HG03457 (cell line): ENCODE measurements at regions not wholly inside any gene's neighbourhood (a gene's known extent, or its start where the extent isn't known, plus 50 kb on each side); places are given as distances from the start of the nearest gene placed in this dataset.

ENCODE experiments used
- ATAC-seq: cut with Tn5 transposase; IDR thresholded peaks from one replicate; pipeline ENCODE4 v1.9.1; 2021; ENCODE audit warnings: moderate number of reproducible peaks; ENCODE audit not compliant: unreplicated experiment

DNA sequence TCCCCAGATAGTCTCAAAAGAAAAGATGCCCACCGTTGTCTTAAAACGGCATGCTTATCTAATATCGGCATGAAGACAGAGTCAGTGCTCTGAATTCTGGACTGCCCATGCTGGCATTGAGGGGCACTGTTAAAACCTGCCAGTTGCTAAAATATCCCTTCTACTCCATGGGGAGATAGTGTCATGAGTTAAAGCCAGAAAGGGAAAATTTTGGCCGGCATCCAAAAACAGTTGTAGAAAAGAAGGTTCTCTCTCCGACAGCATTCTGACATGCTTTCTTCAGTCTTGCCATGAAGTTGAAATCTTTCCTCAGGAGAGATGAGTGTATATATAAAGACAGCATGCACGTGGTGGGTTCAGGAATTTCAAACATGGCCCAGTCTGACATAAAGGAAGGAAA is 401.3 kb upstream of the PIK3C3 start:
- no peak for ATAC-seq

GRCh38 chr18:41548521-41549260 is 406.3 kb upstream of the PIK3C3 start:
- no peak for ATAC-seq

- ATAC-seq, result no peak
Observed at GRCh38 chr18:41545091-41545888, 409.7 kb upstream of the PIK3C3 start.

GRCh38 chr18:41543815-41544214 is 411.2 kb upstream of the PIK3C3 start:
- ATAC-seq, result no peak

- no peak for ATAC-seq
Observed at GRCh38 chr18:41540237-41540871, 414.7 kb upstream of the PIK3C3 start.

DNA sequence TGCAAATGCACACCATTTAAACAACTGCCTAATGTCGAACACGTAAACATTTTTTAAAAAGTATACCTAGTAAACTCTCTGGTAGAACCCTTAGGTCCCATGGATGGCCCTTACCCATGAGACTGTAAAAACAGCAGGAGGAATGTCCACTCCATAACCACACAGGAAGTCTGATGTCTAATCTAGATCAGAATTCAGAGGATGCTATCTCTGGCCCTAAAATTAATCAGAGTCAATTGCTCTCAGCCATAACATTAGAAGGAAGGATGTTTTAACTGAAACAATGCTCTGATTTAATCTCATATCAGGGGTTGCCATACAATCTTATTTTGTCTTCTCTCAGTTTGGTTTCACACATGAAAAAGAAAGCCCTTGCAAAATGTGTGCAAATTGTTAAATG is 416.3 kb upstream of the PIK3C3 start:
- no peak for ATAC-seq

- no peak for ATAC-seq
Observed at GRCh38 chr18:41537666-41538065, 417.4 kb upstream of the PIK3C3 start.

GRCh38 chr18:41532344-41533086 is 422.5 kb upstream of the PIK3C3 start:
- no peak for ATAC-seq

GRCh38 chr18:41530970-41531369 is 424.1 kb upstream of the PIK3C3 start:
- no peak for ATAC-seq

- no peak for ATAC-seq
Observed at GRCh38 chr18:41529093-41529492, 425.9 kb upstream of the PIK3C3 start.

DNA sequence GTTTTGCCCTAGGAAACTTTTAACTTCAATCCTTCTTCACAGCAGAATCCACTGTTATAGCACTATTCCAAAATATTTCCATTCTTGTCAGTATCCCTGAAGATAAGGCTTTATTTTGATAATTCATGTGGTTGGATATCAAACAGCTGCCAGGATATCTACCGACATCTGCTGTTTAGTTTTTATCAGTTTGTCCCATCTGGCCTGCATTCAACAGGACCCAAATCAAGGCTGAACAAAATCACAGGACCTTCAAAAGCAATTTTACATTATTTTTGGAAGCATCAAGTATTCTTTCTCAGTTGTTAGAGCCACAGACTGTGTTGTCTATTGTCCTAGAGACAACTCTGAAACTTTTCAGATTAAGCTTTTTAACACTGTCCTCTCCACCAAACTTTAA is 429.0 kb upstream of the PIK3C3 start:
- no peak for ATAC-seq

DNA sequence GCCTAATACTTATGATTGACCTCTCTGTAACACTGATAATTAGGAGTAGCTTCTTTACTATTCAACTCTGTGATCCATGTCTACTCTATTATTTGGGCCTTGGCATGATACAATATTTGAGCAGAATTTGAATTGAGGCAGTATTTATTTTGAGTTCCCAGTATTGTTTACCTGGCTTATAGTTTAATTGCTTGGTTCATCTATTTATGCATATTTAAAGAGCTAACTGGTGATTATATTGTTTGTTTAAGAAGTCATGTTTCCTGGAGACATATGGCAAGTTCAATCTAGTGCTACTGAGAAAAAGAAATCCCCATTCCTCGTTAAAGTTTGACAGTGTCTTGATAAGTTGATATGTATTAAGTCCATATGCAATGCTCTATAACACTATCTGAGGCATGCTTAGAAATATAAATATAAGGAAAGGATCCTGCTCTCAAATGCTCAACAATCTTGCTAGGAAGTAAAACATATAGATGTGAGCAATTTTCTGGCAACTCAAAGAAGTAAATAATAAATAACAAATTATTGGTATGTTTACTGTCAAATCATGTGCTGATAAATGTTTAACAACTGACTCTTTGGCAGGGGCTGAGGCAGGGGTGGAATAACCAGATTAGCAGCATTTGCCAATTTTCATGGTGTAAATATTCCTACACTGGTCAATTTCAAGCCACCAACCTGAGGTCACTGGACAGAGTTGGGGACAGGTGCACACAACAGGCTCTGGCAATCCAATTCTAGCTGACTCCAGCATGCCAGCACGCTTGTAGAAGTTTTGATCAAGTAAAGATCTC is 430.2 kb upstream of the PIK3C3 start:
- no peak for ATAC-seq

GRCh38 chr18:41517142-41517541 is 437.9 kb upstream of the PIK3C3 start:
- ATAC-seq, result no peak

DNA sequence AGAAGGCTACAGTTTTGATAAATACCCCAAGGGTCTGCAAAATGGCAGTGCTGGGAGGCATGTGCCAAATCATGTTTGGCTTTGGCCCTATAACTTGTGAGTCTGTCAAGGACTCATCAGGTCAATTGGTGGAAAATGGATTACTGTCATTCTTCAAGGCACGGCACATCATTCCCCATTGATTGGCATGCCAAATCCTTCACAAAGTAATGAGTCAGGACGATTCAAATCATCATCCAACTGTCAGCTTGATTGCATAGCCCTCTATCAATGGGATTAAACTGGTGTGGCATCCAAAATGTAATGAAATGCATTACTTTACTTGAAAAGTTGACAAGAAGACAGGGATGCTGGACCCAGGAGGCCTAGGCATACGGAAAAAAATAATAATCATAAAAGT is 441.6 kb upstream of the PIK3C3 start:
- ATAC-seq, result no peak

- no peak for ATAC-seq
Observed at GRCh38 chr18:41504316-41504715, 450.7 kb upstream of the PIK3C3 start.

DNA sequence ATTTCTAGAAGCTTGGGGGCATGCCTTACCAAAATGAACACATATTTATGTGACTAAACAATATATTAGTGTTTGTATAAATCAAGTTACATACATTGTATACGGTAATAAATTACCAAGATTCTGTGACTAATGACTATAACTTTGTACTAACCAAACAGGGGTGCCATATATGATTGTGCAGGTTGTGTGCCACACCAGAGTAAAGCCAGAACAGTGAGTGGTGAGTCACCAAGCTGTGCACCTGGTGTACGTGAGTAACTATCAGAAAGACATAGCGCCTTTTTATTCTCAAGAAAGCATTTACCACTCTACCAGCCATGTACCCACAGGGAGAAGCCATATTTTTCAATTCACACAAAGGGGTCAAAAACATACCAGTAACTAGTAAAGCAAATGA is 453.2 kb upstream of the PIK3C3 start:
- no peak for ATAC-seq

- ATAC-seq, result no peak
Observed at GRCh38 chr18:41499345-41499744, 455.7 kb upstream of the PIK3C3 start.

DNA sequence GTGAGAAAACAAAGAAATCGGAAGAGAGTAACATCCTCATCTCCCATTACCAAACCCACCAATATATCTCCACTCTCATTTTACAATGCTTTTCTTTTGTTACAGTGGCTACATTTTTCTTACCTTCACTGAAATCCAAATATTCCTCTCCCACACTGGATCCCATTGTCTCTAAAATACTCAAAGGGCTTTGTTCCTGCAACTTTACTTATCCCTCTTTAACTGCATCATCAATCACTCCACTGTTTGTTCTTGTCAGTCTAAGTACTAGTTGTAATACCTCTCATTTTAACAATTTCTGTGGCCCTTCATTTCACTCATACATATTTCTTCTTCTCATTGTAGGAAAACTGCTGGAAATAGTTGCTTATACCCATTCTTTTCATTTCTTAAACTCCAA is 464.2 kb upstream of the PIK3C3 start:
- ATAC-seq, result no peak

- no peak for ATAC-seq
Observed at GRCh38 chr18:41486575-41486974, 468.5 kb upstream of the PIK3C3 start.

- ATAC-seq, result no peak
Observed at GRCh38 chr18:41484069-41484468, 471.0 kb upstream of the PIK3C3 start.
